Stimulated activated CD4-positive, alpha-beta T cell treated with anti-CD3 and anti-CD28 coated beads, Interleukin-1b, Interleukin-23, amount 100 ng/mL, for 48 hours (primary cell): ENCODE measurements at regions not wholly inside any gene's neighbourhood (a gene's known extent, or its start where the extent isn't known, plus 50 kb on each side); places are given as distances from the start of the nearest gene placed in this dataset.

Experiments used
- DNase-seq: peaks from one replicate; pipeline ENCODE4 v3.0.0-alpha.2; 2020

DNA sequence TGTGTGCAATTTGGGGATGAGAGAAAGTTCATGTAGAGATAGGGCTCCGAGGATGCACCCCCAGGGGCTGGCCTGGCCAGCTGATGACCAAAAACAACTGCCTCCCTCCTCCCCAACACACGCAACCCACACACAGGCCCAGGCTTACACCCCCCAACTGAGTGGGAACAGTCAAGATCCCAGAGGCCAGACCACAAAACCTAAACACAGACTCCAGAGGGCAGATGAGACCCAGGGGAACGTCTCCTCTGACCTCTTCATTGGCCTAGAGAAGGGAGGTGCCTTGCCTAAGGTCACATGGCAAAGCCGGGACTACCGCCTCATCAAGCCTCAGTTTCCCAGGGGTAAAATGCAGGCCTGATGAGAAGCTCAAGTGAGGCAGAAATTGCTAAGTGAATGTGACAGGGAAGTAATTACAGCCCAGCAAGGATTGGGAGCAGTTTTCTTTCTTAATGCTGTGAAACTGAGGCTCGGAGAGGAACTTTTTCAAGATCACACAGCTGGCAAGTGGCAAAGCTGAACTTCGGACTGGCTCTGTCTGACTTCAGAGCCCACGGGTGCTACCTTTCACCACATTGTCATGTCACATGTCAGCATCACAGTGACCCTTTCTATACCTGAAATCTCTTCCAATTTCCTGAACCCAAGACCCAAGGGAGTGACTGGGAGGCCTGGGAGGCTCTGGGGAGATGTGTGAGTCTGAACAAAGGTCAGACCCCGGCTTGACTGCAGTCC, 69.9 kb upstream of the WNT11 start:
- no peak for DNase-seq

DNA sequence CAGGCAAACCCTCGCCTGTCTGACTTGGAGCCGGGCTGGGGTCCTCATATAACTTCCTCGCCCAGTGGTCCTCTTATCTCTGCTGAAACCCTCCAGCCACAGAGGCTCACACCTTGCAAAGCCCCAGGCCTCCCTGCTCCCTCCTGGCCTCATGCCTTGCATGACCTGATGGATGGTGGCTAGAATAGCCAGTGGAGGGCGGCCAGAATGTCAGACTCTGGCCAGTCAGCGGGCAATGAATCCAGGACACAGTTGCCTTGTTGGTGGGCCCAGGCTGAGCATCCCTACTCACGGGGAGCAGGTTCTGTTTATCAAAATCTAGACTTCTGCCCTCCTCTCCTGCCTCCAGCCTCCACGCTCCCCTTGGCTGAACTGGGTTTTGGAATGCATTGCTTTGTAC, 69.1 kb upstream of the WNT11 start:
- no peak for DNase-seq

DNA sequence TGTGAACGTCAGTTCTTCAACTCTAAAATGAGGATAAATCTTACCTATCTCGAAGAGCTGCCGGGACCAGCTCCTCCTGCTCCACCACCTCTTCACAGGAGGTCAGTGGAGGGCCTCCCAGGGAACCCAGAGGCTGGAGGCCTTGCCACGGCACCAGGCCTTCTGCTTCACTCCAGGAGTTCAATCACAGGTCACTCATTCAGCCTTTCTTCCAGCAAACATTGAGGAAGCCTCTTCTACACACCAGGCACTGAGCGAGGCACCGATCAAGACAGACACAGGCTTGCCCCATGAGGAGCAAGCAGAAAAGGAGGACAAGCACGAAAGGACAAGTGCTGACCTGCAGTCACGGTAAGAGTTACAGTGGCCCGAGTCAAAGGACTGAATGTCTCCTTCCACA, 64.8 kb upstream of the WNT11 start:
- no peak for DNase-seq

DNA sequence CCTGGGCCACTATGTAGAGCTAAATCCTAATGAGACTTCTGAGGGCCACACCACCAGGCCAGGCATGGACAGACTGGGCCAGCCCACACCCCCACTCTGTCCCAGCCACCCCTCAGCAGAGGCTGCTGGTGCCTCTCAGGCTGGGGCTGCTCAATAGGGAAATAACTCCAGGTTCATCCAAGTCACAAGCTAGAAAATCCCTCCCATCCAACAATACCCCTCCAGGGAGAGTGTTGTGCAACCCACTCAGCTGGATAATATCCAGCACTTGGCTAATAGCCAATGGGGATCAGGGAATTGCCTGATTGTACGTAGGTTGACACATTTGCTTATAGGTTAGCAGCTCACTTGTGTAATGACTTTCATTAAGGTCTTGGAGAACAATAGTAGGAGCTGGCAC, 64.1 kb upstream of the WNT11 start:
- DNase-seq: no peak

DNA sequence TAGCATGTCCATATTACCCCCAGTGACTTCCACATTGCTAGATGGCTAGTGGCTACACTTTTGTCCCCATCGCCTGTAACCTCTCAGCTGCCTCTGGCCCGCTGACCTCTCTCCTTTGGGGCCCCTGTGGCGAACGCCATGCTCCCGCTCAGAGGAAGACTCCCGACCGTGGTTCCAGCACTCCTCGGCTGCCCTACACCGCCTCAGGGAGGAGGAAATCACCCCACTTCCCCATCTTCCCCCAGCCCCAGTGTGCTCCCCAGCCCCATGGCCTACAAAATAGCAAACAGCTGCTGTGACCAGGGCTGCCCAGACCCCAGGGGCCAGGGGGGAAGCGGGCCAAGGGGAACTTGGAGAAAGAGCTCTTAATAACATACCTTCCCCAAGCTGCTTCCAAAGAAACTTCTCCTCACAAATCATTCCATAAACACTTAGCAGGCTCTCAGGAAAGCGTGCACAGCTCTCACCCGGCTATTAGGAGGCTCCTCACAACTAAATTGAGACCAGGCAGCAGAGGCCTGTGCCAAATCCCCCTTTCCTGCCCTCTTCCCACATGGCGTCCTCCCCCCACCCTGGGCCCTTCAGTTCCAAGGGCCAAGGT, 63.5 kb upstream of the WNT11 start:
- DNase-seq: no peak

DNA sequence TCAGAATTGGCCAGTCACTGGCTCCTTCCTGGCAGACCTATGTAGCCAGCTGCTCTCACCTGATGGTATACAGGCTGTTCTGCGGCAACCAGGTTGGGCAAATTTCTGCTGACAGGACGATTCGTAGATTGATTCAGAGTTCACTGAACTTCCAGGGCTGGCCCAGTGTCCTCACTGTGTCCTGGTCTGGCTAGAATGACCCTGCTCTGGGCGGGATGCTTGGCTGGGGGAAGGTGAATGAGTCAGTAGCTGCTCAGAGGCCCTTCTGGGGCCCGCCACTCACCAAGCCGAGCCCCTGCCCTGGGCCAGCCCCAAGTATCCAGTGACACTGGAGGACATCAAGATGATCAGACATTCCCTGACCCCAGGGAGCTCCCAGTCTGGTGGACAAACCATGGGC, 62.9 kb upstream of the WNT11 start:
- no peak for DNase-seq

DNA sequence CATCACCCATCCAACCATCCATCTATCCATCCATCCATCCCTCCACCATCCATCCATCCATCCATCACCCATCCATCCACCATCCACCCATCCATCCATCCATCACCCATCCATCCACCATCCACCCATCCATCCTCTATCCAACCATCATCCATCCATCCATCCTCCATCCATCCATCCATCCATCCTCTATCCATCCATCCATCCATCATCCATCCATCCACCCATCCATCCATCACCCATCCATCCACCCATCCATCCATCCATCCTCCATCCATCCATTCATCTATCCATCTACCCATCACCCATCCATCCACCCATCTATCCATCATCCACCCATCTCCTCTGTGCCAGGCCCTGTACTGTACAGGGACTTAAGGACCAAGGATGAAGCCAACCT, 62.2 kb upstream of the WNT11 start:
- no peak for DNase-seq

DNA sequence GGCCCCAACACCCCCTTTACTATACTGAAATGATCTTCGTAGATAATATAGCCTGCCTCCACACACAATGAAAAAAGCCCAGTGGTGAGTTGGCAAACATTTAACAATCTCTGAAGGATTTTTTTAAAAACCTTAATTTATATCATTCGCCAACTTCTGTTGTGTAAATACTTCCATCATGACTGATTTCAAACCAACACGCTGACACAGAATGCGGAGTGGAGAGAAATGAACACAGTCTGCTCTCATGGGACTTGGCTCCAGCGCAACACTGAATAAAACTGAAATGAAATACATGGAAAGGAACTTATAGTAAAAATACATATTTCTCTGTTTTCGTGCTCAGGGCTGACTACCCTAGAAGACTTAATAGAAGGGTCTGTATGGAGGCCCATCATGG, 61.3 kb upstream of the WNT11 start:
- no peak for DNase-seq

DNA sequence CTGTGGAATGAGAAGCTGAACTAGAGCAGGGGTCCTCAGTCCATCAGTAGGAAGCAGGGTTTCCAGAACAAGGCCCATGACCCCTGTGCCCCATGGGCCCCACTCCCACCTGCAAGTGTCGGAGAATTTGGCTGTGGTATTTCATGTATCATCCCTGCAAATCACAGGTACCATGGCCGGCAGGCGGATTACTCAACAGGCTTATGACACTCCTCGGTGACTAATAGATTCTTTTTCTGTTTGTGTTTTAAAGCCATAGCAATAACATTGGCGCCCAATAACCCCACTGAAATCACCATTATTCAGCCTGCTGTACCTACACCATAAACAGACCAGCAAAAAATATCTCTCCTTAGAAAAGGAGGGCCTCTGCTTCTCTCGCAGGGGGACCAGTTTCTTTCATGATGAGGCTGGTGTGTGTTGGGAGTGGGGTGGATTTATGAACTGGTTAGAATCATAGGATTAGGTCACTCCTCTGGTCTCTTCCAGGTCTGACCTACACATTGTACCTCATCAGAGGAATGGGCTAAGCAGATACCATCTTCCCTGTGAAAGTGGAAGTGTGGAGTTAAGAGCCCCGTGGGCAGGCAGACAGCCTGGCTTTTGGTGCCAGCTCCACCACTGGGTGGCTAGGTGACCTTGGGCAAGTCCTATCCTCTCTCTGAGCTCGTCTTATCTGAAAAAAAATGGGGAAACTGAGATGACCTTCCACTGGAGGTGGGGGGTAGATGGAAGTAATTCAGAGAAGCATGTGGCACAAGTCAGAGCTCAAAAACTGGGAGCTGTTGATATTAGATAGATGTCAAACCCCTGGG, 60.2 kb upstream of the WNT11 start:
- DNase-seq: no peak

DNA sequence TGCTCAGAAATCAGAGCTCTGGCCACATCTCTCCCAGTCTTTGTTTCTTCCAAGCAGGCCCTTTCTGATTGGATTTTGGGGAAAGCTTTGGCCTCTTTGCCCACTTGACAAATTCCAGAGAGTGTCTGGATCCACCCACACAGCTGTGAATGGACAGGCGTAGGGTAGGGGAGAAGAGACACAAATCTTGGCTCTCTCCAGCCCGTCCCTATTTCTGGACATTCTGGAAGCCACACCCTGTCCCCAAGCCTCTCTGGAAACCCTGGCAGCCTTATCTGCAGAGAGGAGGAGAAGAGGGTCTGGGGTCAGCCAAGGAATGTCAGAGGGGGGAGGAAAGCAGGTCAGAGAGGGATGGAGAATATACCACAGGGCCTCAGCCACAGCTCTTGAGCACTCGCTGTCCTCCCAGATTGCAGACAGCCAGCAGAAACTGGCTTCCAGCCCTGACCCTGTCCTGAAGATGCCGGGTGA, 59.5 kb upstream of the WNT11 start:
- DNase-seq: no peak

DNA sequence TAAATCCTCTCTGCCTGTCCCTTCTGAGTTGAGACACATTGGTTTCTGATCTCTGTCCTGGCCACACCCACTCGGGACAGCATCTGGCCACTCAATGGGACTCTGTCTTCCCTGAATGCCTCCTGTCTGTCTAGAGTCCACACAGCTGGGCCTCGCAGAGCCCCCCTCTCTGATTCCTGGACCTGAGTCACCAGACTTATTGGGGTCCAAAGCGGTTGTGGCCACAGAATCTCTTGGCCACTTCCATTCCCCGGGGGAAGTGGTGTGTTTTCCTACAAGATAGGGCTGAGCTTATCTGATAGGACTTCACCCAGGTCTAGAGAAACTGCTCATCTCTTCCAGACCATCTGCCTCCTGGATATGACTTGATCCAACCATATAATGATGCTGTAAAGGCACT, 57.4 kb upstream of the WNT11 start:
- DNase-seq: no peak

DNA sequence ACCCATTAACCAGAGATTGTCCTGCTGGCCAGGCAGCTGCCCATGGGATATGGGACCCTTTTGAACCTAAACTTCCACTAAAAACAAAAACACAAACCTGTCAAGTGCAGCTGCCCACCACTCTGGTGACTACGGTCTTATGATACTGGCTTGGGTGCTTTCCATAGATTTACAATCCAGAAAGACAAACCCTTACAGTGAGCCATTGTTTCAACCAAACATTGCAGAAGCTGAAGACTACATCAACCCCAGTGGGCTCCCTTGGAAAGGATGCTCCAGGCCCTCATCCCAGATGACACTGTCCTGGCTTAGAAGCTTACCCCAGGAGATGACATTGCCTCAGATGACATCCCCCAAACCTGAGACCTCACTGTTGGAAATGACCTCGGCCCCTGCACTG, 56.9 kb upstream of the WNT11 start:
- DNase-seq: no peak

DNA sequence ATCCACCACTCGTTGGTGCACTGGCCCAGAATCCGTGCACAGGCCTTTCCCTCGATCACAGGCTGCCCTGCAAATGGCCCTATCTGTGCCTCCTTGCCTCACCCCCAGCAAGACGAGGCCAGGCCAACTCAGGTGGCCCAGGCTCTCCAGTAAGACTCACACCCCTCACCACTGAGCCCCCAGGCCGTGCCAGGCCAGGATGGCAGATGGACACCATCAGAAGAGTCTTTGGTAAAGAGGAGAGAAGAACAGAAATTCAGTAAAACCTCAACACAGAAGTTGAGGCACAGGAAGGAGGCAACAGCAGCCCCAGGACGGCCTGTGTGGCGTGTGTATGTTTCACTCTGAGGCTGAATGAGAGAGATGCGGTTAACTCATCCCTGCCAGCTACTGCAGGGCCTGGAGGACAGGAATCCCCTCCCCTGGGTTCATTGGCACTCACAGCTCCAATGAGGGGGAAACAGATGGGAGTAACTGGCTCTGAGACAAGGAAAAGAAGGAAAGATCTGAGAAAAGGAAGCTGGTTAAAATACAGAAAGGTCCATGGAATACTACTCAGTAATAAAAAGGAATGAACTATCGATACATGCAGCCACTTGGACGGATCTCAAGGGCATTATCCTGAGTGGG, 54.1 kb upstream of the WNT11 start:
- DNase-seq: no peak

DNA sequence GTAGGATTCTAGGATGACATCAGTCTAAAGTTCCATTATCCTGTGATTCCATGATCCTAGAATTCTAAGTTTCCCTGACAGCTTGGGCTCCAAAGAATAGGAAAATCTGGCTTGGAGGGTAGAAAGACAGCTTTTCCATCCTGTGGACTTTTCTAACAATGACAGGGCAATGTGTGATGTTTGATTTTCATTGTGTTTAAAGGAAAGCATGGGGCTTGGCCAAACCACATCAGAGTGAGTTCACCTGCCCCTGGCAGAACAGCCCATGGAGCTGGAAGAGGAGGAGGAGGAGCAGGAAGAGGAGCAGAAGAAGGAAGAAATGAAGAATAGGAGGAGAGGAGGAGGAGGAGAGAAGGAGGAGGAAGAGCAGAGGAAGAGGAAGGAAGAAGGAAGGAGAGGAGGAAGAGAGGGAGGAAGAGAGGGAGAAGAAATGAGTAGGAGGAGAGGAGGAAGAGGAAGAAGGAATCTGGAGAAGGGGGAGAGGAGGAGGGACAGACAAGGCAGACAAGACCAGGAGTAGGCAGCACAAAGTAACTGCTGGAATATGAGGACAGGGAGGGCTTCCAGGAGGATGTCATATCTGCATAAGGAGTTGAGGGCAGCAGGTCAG, 53.1 kb upstream of the WNT11 start:
- no peak for DNase-seq

DNA sequence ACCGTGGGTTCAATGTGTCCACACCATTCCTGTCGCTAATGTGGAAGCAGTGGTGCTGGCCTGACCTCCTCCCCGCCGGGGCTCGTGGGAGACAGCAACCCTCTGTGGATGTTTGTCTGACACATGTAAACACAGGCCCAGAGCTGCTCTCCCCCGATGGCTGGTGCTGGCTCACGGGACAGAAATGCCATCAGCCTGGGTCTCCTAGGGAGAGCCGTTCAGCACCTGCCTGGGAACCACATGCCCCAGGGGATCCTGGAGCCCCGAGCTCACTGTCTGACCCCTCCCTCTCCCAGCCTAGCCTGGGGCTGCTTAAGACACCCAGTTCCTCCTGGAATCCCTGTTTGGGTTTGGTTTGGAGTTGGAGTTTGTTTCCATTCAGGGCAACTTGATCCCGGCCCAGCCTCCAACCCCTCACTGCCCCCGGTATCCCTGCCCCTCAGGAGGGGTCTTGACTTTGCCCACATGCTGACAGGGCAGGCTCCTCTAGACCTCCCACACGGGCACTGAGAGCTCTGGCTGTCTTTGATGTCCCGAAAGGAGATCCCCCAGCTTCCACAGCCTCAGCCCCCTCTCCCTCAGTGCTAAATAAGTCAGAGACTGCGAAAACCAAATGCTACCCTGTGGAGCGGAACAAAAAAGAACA, 50.9 kb upstream of the WNT11 start:
- no peak for DNase-seq

DNA sequence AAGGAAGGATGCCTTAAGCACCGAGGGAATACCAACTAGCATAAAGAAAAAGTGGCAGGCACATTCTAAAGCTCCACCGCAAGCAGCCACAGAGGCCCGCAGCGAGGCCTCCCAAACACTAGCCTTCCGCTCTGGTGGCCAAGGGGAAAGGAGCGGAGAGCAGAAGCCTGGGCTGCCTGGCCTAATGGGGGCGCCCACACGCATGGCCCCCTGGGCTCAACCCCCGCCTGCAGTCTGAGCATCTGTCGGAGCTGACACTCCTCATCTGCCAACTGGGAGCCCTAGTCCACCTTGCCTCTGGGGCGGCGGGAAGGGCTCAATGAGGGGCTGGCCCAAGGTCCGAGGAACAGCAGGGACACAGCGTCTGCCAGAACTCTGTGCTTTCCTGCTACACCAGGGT, 50.1 kb upstream of the WNT11 start:
- DNase-seq: no peak
